Stimulated activated CD4-positive, alpha-beta T cell treated with anti-CD3 and anti-CD28 coated beads, TNF-alpha, amount 100 ng/mL, for 48 hours (primary cell): ENCODE measurements at regions not wholly inside any gene's neighbourhood (a gene's known extent, or its start where the extent isn't known, plus 50 kb on each side); places are given as distances from the start of the nearest gene placed in this dataset.

Experiments
- DNase-seq, 3 donors: peaks; one replicate each; pipeline ENCODE4 v3.0.0-alpha.2; 2020; ENCODE audit warnings: low read depth in 3 of 3

DNA sequence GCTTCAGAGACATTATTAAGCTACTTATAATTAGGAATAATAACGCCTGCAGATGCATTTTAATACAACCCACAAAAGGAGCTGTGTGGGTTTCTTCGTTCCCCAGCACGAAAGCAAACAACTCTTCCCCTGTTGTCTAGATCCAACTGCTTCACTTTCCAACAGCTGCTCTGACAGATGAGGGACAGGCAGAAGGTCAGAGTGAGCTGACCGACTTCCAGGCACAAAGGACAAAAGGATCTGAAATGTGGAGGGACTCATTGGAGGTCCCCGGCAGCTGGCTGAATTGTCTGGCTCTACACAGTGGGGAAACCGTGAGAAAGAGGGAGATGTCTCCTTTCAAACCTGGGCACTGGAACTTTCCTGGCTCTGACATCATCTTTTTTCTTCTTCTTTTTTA, 79.1 kb upstream of the ALDH1B1 start:
- DNase-seq = no peak

DNA sequence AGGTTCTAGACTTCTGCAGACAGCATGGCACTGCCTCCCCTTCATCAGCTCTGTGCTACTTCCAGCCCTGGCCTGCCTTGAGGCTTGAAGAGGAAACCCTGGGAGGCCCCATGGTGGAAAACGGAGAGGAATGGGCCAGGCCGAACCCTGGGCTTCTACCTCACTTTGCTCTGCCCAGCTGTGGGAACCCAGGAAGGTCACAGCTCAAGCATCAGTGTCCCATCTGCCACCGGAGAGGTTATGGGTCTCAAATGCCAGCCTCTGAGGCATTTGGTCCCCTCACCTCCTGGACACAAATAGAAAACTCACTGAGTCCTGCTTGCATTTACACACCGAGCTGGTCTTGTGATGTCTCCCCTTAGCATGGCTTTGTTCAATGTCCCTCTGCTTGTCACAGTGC, 80.1 kb upstream of the ALDH1B1 start:
- no peak for DNase-seq

DNA sequence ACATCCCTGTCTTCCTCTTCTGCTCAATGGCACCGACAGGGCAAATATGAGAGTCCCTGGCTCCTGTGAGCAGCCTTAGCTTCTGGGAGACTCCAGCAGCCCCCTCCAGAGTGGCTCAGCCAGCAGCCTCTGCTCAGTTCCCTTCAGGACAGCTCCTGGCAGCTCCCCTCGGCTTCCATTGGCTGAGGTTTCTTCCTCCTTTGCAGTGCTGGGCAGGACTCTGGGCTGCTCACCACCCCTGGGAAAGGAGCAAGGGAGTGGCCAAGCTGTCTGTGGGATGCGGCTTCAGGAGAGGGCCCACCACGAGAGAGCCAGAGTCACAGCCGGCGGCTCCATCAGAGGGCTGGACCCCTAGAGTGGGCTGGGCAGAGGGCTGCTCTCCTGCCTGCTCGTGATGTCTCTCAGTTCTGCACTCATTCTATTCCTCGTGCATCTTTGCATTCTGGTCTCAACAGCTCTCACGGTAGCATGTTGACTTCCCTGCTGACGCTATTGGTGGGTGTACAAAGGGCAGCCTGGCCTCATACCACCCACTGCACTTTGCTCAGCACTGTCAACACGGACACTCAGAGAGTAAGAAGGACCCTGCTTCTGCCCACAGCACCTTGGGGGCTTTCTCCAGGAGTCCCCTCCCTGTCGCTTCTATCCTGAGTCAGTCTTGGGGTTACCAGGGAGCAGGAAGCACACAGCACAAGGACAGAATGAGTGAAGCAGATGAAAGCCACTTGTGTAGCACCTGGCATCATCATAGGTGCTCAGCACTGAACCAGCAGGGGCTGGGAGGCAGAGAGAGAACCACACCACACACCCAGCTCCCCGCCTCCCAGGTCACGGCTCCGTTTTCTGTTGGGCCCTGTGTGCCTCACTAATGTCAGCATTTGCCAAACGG, 80.9 kb upstream of the ALDH1B1 start:
- no peak for DNase-seq

DNA sequence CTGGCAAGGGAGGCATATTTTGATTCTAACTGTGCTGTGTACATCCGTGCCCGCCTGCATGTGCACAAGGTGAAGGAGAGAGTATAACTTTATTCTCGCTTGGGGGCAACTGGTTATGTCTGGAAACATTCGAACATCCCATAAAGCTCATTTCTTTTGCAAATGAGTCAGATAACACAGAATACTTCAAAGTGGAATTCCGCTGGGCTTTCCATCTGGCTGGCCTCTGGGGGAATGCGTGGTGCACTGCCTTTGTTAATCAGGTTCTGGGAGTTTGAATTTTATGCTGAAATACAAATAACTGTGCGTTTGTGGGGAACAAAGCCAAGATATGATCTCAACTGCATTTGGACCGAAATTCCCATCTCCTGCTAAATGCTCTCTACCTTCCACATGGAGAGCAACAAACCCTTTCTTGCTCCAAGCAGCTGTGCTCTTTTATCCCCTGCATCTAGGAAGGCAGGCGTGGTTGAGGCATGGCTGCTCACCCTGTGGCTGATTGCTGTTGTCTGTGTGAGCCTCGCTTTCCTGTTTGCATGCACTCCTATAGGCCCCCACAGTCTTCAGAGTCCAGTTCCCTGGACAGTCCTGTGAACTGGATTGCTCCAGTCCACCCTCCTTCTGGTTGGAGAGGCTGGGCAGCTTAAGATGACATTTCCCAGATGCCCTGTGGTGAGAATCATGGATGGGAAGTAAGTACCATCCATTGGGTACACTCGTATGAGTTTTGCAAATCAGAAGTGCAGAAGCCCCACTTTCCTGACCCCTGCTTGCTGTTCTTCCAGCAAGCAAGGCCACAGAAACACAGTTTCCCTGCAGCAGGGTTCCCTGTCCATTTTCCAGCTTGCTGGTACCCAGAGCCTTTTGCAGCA, 82.9 kb upstream of the ALDH1B1 start:
- no peak for DNase-seq

DNA sequence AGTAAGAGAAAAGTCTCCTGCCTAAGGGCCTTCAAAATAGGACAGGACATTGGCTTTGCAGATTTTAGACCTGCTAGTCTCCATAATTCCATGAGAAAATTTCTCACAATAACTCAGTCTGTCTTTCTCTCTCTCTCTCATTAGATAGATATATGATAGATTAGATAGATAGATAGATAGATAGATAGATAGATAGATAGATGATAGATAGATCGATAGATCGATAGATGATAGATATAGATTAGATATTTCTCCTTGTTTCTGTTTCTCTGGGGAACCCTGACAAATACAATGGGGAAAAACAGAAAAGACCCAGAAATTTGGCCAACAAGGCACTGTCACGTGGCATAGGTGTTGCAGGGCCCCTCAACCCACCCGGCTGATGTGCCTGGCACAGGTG, 84.4 kb upstream of the ALDH1B1 start:
- no peak for DNase-seq

DNA sequence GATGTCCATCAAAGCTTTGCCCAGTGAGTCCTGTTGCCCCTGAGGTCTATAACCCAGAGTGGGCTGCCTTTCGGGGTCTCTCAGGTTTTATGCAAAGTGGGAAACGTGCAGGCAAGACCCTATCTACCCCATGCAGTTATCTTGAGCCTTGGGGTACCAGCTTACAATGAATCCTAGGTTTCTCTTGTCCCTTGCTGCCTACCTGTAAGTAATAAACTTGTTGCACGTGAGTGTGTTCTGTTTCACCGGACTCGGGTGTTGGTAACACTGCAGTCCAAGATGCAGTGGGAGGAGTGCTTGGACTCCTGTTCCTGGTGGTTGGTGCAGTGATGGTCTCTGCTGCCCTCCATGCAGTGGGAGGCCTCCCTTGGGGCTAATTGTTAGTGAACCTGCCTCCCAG, 85.6 kb upstream of the ALDH1B1 start:
- DNase-seq = no peak

DNA sequence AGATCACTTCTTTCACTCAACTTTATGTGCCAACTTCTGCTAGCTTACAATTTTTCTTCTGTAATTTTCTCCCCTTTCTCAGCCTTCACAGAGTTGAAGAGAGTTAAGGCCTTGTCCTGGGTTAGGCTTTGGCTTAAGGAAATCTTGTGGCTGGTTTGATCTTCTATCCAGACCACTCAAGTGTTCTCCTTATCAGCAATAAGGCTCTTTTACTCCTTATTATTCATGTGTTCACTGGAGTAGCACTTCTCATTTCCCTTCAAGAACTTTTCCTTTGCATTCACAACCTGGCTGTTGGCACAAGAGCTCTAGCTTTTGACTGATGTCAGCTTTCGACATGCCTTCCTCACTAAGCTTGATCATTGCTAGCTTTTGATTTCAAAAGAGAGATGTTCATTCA, 86.9 kb upstream of the ALDH1B1 start:
- DNase-seq = no peak

DNA sequence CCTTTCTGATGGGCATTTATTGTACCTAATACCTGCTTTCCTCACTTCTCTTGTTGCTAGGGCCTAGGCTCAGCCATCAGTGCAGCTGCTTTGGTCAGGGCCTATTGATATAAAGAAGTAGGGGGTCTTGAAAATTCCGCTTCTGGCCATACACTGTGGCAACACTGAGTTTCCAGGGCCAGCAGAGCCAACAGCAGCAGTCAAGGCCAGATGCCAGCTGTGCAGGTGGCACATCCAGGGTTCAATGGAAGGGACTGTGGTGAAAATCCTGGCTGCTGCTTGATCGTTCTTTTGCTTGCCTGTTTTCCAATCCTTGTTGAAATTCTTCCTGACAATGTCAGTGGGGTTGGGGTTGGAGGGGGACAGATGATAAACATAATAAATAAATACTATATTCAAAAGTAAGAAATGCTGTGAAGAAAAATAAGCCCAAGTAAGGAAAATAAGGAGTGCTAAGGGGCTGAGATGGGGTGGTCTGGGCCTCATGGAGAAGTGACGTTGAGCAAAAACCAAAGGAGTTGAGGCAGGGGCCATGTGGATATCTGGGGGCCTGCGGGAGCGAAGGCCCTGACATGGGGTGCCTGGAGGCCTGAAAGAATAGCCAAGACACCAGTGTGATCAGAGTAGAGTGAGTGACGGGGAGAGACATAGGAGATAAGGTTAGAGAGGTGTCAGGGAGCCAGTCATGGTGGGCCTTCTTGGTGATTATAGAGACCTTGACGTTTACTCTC, 91.0 kb upstream of the ALDH1B1 start:
- DNase-seq = no peak

DNA sequence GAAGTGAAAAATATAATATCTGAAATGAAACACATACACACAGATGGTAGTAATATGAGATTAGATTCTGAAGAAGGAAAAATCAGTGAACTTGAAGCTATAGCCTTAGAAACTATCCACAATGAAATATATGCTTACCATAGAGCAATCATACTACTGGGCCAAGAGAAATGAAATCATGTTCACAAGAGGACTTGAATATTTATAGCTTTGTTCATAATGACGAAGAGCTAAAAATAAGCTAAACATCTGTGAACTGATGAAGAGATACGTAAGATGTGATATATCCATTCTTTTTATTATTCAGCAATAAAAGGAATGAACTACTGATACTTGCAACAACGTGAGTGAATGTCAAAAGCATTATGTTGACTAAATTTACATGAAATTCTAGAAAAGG, 92.6 kb upstream of the ALDH1B1 start:
- DNase-seq = no peak

DNA sequence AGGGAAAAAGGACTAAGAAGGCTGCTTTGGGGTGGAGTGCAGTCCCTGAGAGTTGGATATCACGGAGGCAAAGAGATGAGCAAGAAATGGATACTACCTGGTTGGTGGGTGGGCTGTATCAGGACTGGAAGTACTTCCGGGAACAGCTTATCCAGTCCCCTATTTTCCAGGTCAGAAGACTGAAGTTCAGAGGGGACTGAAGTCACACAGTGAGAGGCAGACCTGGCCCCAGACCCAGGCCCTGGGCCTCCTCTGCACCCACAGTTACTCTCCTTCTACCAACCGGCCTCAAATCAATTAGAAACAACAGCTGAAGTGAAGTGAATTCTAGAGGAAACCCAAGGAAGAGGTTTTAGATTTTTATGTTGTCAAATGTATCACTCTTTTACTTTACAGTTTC, 93.6 kb upstream of the ALDH1B1 start:
- DNase-seq = no peak

DNA sequence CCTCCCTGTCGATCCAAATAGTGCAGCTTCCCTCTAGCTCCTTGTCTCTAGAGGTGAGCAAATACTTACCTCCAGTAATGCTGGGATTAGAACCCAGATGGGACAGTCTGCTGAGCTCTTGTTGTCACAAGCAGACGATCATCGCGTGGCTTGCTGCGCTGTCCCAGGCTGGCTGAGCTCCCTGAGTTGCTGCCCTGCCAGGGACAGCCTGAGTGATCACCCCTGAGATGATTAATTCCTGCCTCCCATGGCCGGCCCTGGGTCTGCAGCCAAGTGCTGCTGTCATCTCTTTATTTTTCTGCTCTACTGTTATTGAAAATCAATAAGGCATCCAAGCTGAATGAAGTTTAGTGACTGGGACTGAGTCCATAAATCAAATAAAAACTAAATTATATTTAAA, 94.0 kb upstream of the ALDH1B1 start:
- no peak for DNase-seq

DNA sequence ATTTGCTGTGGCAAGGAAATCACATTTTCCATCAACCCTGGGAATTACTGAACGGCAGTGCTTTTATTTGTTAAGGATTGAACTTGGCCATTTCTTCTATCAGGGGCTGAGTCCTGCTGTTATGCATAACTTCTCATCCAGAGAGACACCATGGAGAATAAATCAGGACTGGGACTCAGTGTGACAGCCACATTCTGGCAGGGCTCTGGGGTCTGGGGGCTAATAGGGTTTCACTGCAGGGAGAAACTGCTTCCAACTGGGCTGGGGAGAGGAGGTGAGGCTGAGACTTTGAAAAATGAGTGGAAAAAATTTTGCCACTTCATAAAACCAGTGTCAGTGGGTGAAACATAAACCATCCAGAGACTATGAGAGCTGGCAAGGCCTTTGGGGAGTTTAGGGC, 95.7 kb upstream of the ALDH1B1 start:
- DNase-seq = no peak

DNA sequence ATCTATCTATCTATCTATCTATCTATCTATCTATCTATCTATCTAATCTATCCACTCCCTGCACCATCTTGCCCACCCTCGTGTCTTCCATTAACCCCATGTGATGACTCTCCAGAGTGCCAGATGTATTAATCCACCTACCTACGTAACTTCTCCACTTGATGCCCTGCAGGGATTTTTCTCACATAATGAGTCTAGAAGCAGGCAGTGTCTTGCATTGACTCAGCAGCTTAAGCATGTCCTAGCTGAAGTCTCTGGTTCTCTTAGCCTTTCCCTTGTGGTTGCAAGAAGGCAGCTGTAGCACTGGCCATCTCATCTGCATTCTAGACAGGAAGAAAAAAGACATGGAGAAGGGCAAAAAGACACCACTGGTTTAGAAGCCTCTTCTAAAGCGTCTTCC, 96.7 kb upstream of the ALDH1B1 start:
- no peak for DNase-seq

DNA sequence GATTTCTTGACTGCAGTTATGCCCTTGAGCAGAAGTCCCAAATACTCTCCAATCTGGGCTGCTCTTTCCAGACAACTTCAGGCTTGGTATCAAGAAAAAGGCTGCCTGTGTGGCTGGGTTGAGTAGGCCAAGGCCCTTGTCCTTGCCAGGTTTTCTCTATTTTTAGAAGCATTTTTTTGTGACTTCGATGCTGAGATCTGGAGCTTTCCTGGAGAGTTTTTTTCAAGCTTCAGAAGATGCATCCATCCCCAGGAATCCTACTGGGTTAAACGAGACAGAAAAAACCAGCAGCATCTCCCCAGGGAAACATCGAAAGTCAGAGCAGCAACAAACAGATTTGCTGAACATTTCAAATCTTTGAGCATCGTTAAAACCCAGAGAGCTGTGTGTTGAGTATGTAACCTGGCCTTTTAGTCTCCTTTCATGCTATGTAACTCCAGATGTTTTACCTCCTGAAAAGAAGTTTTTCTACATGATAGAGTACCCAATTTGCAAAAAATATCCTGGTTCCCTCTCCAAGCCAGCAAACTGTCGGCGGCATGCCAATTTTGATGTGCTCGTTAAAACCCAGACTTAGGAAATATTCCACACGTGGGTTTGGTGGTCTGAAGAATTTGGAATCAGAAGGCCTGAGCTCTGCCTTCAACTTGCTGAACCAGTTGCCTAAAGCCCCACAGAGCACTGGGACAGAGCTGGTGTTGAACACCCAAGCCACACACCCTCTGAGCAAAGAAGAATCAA, 98.1 kb upstream of the ALDH1B1 start:
- DNase-seq = no peak

DNA sequence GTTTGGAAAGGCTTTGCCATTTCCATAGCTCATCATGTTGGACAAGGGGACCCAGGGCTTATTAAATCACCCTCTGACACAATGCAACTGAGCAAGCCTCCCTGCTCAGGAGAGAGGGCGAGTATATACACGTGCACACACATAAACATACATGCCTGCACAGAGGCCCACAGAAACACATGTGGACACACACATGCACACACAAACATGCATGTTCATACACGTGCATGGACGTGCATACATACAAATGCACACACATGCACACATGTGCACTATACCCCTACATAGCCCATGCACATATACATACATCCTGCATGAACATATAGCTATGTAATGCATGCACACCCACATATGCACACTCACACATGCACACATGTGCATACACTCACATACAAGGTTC, 99.5 kb upstream of the ALDH1B1 start:
- DNase-seq = no peak

DNA sequence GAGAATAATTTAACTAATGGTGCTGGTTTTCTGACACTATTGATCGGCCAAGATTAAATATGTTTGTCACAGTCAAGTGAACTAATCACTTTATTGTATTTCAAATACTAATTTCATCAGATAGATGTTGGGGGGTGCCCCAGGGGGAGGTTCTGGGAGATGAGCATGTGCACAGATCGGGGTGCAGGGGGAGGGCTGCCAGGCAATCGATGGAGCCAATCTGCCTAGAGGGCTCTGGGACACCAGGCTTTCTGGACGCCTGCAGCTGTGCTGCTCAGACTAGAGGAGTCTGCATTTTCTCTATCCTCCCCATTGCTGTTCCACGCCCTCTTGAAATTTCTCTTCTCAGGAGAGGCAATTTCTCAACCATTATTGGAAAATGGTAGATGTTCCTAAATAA, 100.0 kb upstream of the ALDH1B1 start:
- DNase-seq = no peak

DNA sequence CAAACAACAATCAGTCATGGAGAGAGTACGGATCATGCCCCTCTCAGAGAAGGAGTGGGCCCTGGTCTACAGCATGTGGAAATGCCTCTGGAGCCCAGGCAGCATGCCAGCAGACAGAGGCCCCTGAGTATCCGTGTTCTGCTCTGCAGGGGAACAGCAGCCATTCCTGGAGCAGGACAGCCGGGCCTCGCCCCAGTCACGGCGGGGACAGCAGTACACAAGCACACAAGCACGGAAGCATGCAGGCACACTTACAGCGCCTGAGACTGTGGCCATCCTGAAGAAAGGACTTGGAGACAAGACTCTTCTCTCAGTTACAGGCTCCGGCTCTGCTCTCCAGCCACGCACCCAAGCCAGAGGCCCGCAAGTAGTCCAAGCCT, 102.6 kb upstream of the ALDH1B1 start:
- DNase-seq = no peak

DNA sequence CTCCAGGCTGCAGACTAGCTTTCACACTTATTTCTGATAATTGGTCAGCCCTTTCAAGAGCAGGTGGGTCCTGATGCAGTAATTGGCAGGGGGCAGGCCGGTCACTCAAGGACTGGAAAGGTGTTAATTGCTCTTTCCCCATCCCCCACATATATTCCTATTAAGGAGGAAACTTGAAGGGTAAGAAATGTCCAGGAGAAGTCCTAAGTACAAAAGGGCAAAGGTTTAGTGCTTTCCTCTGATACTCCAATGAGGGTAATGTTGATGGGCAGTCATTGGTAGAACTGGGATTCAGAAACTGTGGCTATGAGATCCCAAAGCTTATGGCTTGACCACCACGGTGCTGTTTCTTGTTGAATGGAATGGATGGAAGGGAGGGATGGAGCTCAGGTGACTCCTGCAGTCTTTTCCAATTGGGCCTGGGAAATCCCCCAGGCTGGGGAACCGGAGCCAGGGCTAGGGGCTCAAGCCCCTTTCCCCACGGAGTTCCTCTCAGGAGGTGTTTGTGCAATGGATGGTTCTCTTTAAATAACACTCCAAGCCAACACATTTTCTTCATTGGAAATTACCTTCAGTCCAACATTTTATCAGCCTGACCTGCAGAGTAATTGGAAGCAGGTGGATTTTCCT, 103.2 kb upstream of the ALDH1B1 start:
- DNase-seq = no peak

DNA sequence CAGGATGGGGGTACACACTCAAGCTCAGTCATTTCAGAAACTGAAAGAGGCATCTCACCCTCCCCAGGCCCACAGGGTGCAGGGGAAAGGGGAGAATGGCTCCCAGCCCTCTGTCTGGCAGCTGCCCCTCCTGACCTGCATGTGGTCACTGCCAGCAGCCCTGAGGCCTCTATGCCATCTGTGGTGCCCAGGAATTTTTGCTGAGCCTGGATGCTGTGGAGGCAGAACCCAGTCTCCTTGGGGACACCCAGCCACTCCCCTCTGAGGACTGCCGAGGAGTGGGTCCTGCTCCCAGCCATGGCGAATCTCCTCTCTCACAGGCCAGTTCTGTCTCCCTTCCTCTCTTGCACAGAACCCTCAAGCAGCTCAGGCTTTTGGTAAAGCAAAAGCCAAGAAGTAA, 104.0 kb upstream of the ALDH1B1 start:
- DNase-seq = no peak

DNA sequence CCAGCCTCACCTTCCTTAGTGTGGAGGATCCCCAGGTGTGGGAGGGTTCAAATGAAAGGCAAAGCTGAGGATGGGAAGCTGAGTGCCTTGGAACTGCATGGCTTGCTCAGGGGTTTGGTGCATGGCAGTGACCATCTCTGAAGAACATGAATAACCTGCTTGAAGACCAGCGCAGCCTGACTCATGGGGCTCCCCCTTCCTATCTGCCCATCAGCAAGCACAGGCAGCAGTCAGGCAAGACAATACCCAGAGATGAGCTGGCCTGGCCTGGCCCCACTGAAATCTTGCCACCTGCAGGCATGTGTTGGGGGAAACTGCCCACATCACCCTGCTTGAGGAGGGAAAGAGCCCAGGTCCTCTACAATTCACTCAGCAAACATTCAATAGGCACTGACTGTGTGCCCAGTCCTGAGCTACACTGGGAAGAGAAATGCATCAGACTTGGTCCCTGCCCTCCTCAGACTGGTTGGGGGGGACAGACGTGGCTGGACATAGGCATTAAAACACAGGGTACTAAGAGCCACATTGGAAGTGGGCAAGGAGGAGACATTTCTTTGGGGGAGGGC, 105.0 kb upstream of the ALDH1B1 start:
- DNase-seq = no peak

DNA sequence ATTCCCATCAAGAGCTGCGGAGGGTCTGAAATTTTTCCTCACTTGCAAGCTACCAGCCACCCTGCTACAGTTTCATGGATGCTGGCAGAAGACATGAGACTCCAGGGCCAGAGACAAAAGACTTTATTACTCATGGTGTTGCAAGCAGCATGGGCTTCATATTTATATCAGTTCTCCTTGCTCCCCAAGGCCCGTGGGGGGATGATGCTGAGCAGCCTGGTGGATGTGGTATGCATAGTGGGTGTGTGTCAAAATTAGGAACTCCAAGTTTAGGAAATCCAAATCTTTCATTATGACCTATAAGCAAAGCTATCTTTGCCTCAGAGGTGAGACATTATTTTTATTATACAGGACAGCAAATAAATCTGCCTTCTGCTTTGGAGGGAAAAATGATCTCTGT, 105.7 kb upstream of the ALDH1B1 start:
- DNase-seq = no peak
